ENCODE measurements at regions not wholly inside any gene's neighbourhood (a gene's known extent, or its start where the extent isn't known, plus 50 kb on each side); places are given as distances from the start of the nearest gene placed in this dataset.

DNA sequence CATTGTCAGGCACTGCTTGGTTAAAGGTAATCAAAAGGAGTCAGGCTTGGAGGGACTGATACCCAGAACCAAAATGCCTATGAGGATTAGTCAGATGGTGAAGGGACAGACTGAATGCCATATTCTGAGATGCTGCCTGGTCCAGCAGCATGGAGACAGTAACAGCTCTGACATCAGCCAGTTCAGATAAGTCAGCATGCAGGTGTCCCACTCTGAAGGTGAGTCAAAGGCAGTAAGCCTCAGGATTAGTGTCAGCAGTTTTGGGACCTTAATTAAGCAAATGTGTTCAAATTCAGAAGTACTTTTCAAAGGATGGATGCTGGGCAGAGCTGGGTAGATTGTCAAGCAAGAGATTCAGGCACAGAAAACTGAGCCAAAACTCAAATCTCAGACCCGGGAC, 198.4 kb downstream of the RPS12 start:
- no peaks in the 10 kb centered on the region for H3K27me3 ChIP-seq (ENCODE audit: insufficient read depth, low read length)
- no peak overlapping the region for H3K4me2 ChIP-seq (ENCODE audit: insufficient read depth, insufficient read length, low read length)
- Mint-ChIP-seq H3K4me3 (no peak overlapping the region; a peak in 1 of 5 replicates), H3K27ac (no peak overlapping the region), H3K36me3 (ENCODE audit: insufficient read depth in 1 of 3, low read depth in 3 of 3) (no peaks in the 10 kb centered on the region), H3K9me3 (no peaks in the 10 kb centered on the region), H3K27me3 (ENCODE audit: low read depth) (no peaks in the 10 kb centered on the region), H3K4me1 (0 out of 4 replicates have a peak, but pooled peaks cover 0 to 7% of the 10 kb centered on the region in 2 experiments)
- no peak overlapping the region for H2AFZ ChIP-seq (ENCODE audit: low read length)
- H3T11ph ChIP-seq (ENCODE audit: low read length), result no peak overlapping the region
- no peak overlapping the region for H4K5ac ChIP-seq (ENCODE audit: insufficient read length, low read depth, low read length)
- no peak overlapping the region for H3K56ac ChIP-seq (ENCODE audit: insufficient read length, low read depth, low read length)
- no peak overlapping the region for H2BK120ac ChIP-seq (ENCODE audit: low read depth, low read length, poor library complexity, severe bottlenecking)
- no peak overlapping the region for H2BK12ac ChIP-seq (ENCODE audit: insufficient read length, low read depth, low read length)
- TF ChIP-seq CTCF (conservative IDR thresholded peaks at IDR 0.05), result no peak
- no peak overlapping the region for H3K23ac ChIP-seq (ENCODE audit: insufficient read length, low read depth, low read length)
- H3K14ac ChIP-seq (ENCODE audit: insufficient read depth, low read length), result no peak overlapping the region
- no peak overlapping the region for H2BK5ac ChIP-seq (ENCODE audit: insufficient read length, low read length)
- H2BK15ac ChIP-seq (ENCODE audit: low read depth, low read length), result no peak overlapping the region
- H4K8ac ChIP-seq (replicated peaks; ENCODE audit: insufficient read length, low read depth, low read length), result no peak overlapping the region
- H3K79me1 ChIP-seq (ENCODE audit: insufficient read depth, low read depth, low read length, poor library complexity, severe bottlenecking), result no peaks in the 10 kb centered on the region
- H3K23me2 ChIP-seq (ENCODE audit: insufficient read length, low read depth, low read length, poor library complexity, severe bottlenecking), result no peaks in the 10 kb centered on the region
- no peak overlapping the region for H3K27ac ChIP-seq (ENCODE audit: insufficient read length, low read depth, low read length)
- H4K91ac ChIP-seq (ENCODE audit: insufficient read length, low read depth, low read length), result no peak overlapping the region
- DNase-seq, result no peak
- no peaks in the 10 kb centered on the region for H3K4me1 ChIP-seq (ENCODE audit: insufficient read depth, low read length)
- H3K9me3 ChIP-seq (ENCODE audit: control insufficient read depth, low read depth, low read length), result no peaks in the 10 kb centered on the region
- H4K20me1 ChIP-seq (ENCODE audit: control insufficient read depth, insufficient read depth, insufficient read length), result no peaks in the 10 kb centered on the region
- H3K9ac ChIP-seq (ENCODE audit: extremely low read depth, insufficient read length, low read length), result no peak overlapping the region
- no CpG with 5 or more reads among the region's 1 CpG for WGBS (ENCODE audit: extremely low coverage, insufficient read length, low lambda C conversion rate)
- H2BK20ac ChIP-seq (ENCODE audit: low read depth, low read length, poor library complexity, severe bottlenecking), result no peak overlapping the region
- H3K79me2 ChIP-seq (ENCODE audit: insufficient read depth, low read length), result no peaks in the 10 kb centered on the region
- no peak overlapping the region for H2AK5ac ChIP-seq (ENCODE audit: insufficient read length, low read length)
- H3K18ac ChIP-seq (ENCODE audit: insufficient read length, low read depth, low read length), result no peak overlapping the region
- H3K4ac ChIP-seq (ENCODE audit: low read depth, low read length), result no peak overlapping the region
